ENCODE measurements at regions not wholly inside any gene's neighbourhood (a gene's known extent, or its start where the extent isn't known, plus 50 kb on each side); places are given as distances from the start of the nearest gene placed in this dataset.
"Not testable (repeated sequence)": the region's sequence is repeated elsewhere in the genome, so short reads cannot be mapped to it uniquely, and the experiment has no call there.

- DNase-seq; H3K9me3 ChIP-seq (ENCODE audit: control insufficient read depth in 2 of 2, low read length in 2 of 2); H3K4me3 ChIP-seq (ENCODE audit: low read depth, low read length); H3K9me3 Mint-ChIP-seq; H3K4me1 ChIP-seq (ENCODE audit: control insufficient read depth, insufficient read depth, low read length, poor library complexity, severe bottlenecking); H3K27ac ChIP-seq (ENCODE audit: insufficient read depth, low read length, poor library complexity, severe bottlenecking); H3K36me3 Mint-ChIP-seq; H3K4me3 Mint-ChIP-seq; ATAC-seq (ENCODE audit: low read depth in 2 of 2); H3K27ac Mint-ChIP-seq; H3K27me3 ChIP-seq (ENCODE audit: control insufficient read depth, insufficient read depth, low read length); H3K36me3 ChIP-seq (ENCODE audit: control insufficient read depth, insufficient read depth, low read length); H3K27me3 Mint-ChIP-seq; H3K4me1 Mint-ChIP-seq: not testable (repeated sequence)
Measured at GRCh38 chr1:120257064-120257777, 80.9 kb upstream of the SEC22B start.

GRCh38 chr1:120250756-120251155 is 74.4 kb upstream of the SEC22B start:
- H3K9me3 ChIP-seq (ENCODE audit: control insufficient read depth in 2 of 2, low read length in 2 of 2): not testable (repeated sequence)

GRCh38 chr1:120248726-120249427 is 72.6 kb upstream of the SEC22B start:
- H3K36me3 ChIP-seq (ENCODE audit: control insufficient read depth, insufficient read depth, low read length); DNase-seq; H3K4me1 Mint-ChIP-seq; H3K9me3 Mint-ChIP-seq; H3K36me3 Mint-ChIP-seq; ATAC-seq (ENCODE audit: low read depth in 2 of 2); H3K9me3 ChIP-seq (ENCODE audit: control insufficient read depth in 2 of 2, low read length in 2 of 2); H3K27ac Mint-ChIP-seq; H3K4me3 Mint-ChIP-seq; H3K27me3 Mint-ChIP-seq; H3K27ac ChIP-seq (ENCODE audit: insufficient read depth, low read length, poor library complexity, severe bottlenecking); H3K27me3 ChIP-seq (ENCODE audit: control insufficient read depth, insufficient read depth, low read length); H3K4me1 ChIP-seq (ENCODE audit: control insufficient read depth, insufficient read depth, low read length, poor library complexity, severe bottlenecking); H3K4me3 ChIP-seq (ENCODE audit: low read depth, low read length): not testable (repeated sequence)

More at GRCh38 chr1:120250756-120251155, 74.4 kb upstream of the SEC22B start:
- not testable (repeated sequence) for DNase-seq; H3K9me3 Mint-ChIP-seq; H3K4me3 ChIP-seq (ENCODE audit: low read depth, low read length); H3K4me1 Mint-ChIP-seq; H3K36me3 ChIP-seq (ENCODE audit: control insufficient read depth, insufficient read depth, low read length); H3K4me3 Mint-ChIP-seq; H3K27ac ChIP-seq (ENCODE audit: insufficient read depth, low read length, poor library complexity, severe bottlenecking); H3K27ac Mint-ChIP-seq; ATAC-seq (ENCODE audit: low read depth in 2 of 2); H3K27me3 Mint-ChIP-seq; H3K27me3 ChIP-seq (ENCODE audit: control insufficient read depth, insufficient read depth, low read length); H3K36me3 Mint-ChIP-seq; H3K4me1 ChIP-seq (ENCODE audit: control insufficient read depth, insufficient read depth, low read length, poor library complexity, severe bottlenecking)

- H3K4me1 ChIP-seq (ENCODE audit: control insufficient read depth, insufficient read depth, low read length, poor library complexity, severe bottlenecking); H3K27ac Mint-ChIP-seq; H3K27ac ChIP-seq (ENCODE audit: insufficient read depth, low read length, poor library complexity, severe bottlenecking); H3K4me3 Mint-ChIP-seq; H3K9me3 Mint-ChIP-seq; H3K27me3 Mint-ChIP-seq; H3K36me3 Mint-ChIP-seq; H3K4me1 Mint-ChIP-seq; H3K9me3 ChIP-seq (ENCODE audit: control insufficient read depth in 2 of 2, low read length in 2 of 2); H3K27me3 ChIP-seq (ENCODE audit: control insufficient read depth, insufficient read depth, low read length); ATAC-seq (ENCODE audit: low read depth in 2 of 2); H3K36me3 ChIP-seq (ENCODE audit: control insufficient read depth, insufficient read depth, low read length); H3K4me3 ChIP-seq (ENCODE audit: low read depth, low read length); DNase-seq: not testable (repeated sequence)
Measured at GRCh38 chr1:120248203-120248602, 71.9 kb upstream of the SEC22B start.

- H3K36me3 ChIP-seq (ENCODE audit: control insufficient read depth, insufficient read depth, low read length); H3K27ac ChIP-seq (ENCODE audit: insufficient read depth, low read length, poor library complexity, severe bottlenecking); H3K4me3 Mint-ChIP-seq; H3K36me3 Mint-ChIP-seq; H3K27me3 ChIP-seq (ENCODE audit: control insufficient read depth, insufficient read depth, low read length); H3K27me3 Mint-ChIP-seq; H3K4me3 ChIP-seq (ENCODE audit: low read depth, low read length); H3K9me3 Mint-ChIP-seq; H3K27ac Mint-ChIP-seq; H3K4me1 ChIP-seq (ENCODE audit: control insufficient read depth, insufficient read depth, low read length, poor library complexity, severe bottlenecking); ATAC-seq (ENCODE audit: low read depth in 2 of 2); H3K4me1 Mint-ChIP-seq; DNase-seq; H3K9me3 ChIP-seq (ENCODE audit: control insufficient read depth in 2 of 2, low read length in 2 of 2): not testable (repeated sequence)
Measured at GRCh38 chr1:120243867-120244266, 67.5 kb upstream of the SEC22B start.

- ATAC-seq (ENCODE audit: low read depth in 2 of 2); H3K27me3 Mint-ChIP-seq; H3K27ac ChIP-seq (ENCODE audit: insufficient read depth, low read length, poor library complexity, severe bottlenecking); H3K4me1 Mint-ChIP-seq; H3K27ac Mint-ChIP-seq; H3K36me3 Mint-ChIP-seq; H3K36me3 ChIP-seq (ENCODE audit: control insufficient read depth, insufficient read depth, low read length); H3K9me3 ChIP-seq (ENCODE audit: control insufficient read depth in 2 of 2, low read length in 2 of 2); H3K27me3 ChIP-seq (ENCODE audit: control insufficient read depth, insufficient read depth, low read length); H3K9me3 Mint-ChIP-seq; DNase-seq; H3K4me3 ChIP-seq (ENCODE audit: low read depth, low read length); H3K4me1 ChIP-seq (ENCODE audit: control insufficient read depth, insufficient read depth, low read length, poor library complexity, severe bottlenecking); H3K4me3 Mint-ChIP-seq: not testable (repeated sequence)
Measured at GRCh38 chr1:120242582-120242981, 66.3 kb upstream of the SEC22B start.

- H3K4me3 Mint-ChIP-seq; H3K4me1 Mint-ChIP-seq; H3K27ac Mint-ChIP-seq; H3K36me3 ChIP-seq (ENCODE audit: control insufficient read depth, insufficient read depth, low read length); H3K36me3 Mint-ChIP-seq; H3K4me1 ChIP-seq (ENCODE audit: control insufficient read depth, insufficient read depth, low read length, poor library complexity, severe bottlenecking); H3K9me3 Mint-ChIP-seq; H3K9me3 ChIP-seq (ENCODE audit: control insufficient read depth in 2 of 2, low read length in 2 of 2); H3K27me3 ChIP-seq (ENCODE audit: control insufficient read depth, insufficient read depth, low read length); DNase-seq; H3K27ac ChIP-seq (ENCODE audit: insufficient read depth, low read length, poor library complexity, severe bottlenecking); H3K27me3 Mint-ChIP-seq; ATAC-seq (ENCODE audit: low read depth in 2 of 2); H3K4me3 ChIP-seq (ENCODE audit: low read depth, low read length): not testable (repeated sequence)
Measured at GRCh38 chr1:120241868-120242267, 65.5 kb upstream of the SEC22B start.

GRCh38 chr1:120240181-120240580 is 63.9 kb upstream of the SEC22B start:
- H3K9me3 ChIP-seq (ENCODE audit: control insufficient read depth in 2 of 2, low read length in 2 of 2); H3K27me3 Mint-ChIP-seq; H3K4me3 ChIP-seq (ENCODE audit: low read depth, low read length); H3K36me3 Mint-ChIP-seq; H3K4me3 Mint-ChIP-seq; H3K4me1 ChIP-seq (ENCODE audit: control insufficient read depth, insufficient read depth, low read length, poor library complexity, severe bottlenecking); DNase-seq; H3K27ac ChIP-seq (ENCODE audit: insufficient read depth, low read length, poor library complexity, severe bottlenecking); ATAC-seq (ENCODE audit: low read depth in 2 of 2); H3K27me3 ChIP-seq (ENCODE audit: control insufficient read depth, insufficient read depth, low read length); H3K36me3 ChIP-seq (ENCODE audit: control insufficient read depth, insufficient read depth, low read length); H3K4me1 Mint-ChIP-seq; H3K27ac Mint-ChIP-seq; H3K9me3 Mint-ChIP-seq: not testable (repeated sequence)

Measured in CD4-positive, CD25-positive, alpha-beta regulatory T cell (primary cell).